ENCODE measurements at regions not wholly inside any gene's neighbourhood (a gene's known extent, or its start where the extent isn't known, plus 50 kb on each side); places are given as distances from the start of the nearest gene placed in this dataset.
"Not testable (repeated sequence)": the region's sequence is repeated elsewhere in the genome, so short reads cannot be mapped to it uniquely, and the experiment has no call there.

GRCh38 chr2:198604599-198604998 is 800.2 kb downstream of the PLCL1 start:
- no peak for DNase-seq

GRCh38 chr2:198602986-198603385 is 798.6 kb downstream of the PLCL1 start:
- DNase-seq = not testable (repeated sequence)

- no peak for DNase-seq
Measured at GRCh38 chr2:198597648-198598047, 793.3 kb downstream of the PLCL1 start.

GRCh38 chr2:198596985-198597384 is 792.6 kb downstream of the PLCL1 start:
- no peak for DNase-seq

GRCh38 chr2:198595721-198596120 is 791.3 kb downstream of the PLCL1 start:
- no peak for DNase-seq

- no peak for DNase-seq
Measured at GRCh38 chr2:198591586-198591985, 787.2 kb downstream of the PLCL1 start.

- no peak for DNase-seq
Measured at GRCh38 chr2:198587741-198588140, 783.3 kb downstream of the PLCL1 start.

GRCh38 chr2:198587240-198587639 is 782.8 kb downstream of the PLCL1 start:
- no peak for DNase-seq

- no peak for DNase-seq
Measured at GRCh38 chr2:198571393-198571792, 767.0 kb downstream of the PLCL1 start.

- DNase-seq = no peak
Measured at GRCh38 chr2:198558176-198558575, 753.8 kb downstream of the PLCL1 start.

- DNase-seq = no peak
Measured at GRCh38 chr2:198546122-198546521, 741.7 kb downstream of the PLCL1 start.

GRCh38 chr2:198545411-198545810 is 741.0 kb downstream of the PLCL1 start:
- no peak for DNase-seq

GRCh38 chr2:198544461-198544860 is 740.1 kb downstream of the PLCL1 start:
- DNase-seq = no peak

GRCh38 chr2:198534756-198535155 is 730.4 kb downstream of the PLCL1 start:
- no peak for DNase-seq

- DNase-seq = no peak
Measured at GRCh38 chr2:198525211-198525969, 721.0 kb downstream of the PLCL1 start.

- DNase-seq = no peak
Measured at GRCh38 chr2:198523710-198524109, 719.3 kb downstream of the PLCL1 start.

- no peak for DNase-seq
Measured at GRCh38 chr2:198518935-198519334, 714.5 kb downstream of the PLCL1 start.

GRCh38 chr2:198517976-198518375 is 713.6 kb downstream of the PLCL1 start:
- DNase-seq = no peak

- not testable (repeated sequence) for DNase-seq
Measured at GRCh38 chr2:198508610-198509009, 704.2 kb downstream of the PLCL1 start.

- no peak for DNase-seq
Measured at GRCh38 chr2:198499539-198499938, 695.1 kb downstream of the PLCL1 start.

GRCh38 chr2:198498516-198498915 is 694.1 kb downstream of the PLCL1 start:
- no peak for DNase-seq

- no peak for DNase-seq
Measured at GRCh38 chr2:198498048-198498447, 693.7 kb downstream of the PLCL1 start.

GRCh38 chr2:198494931-198495330 is 690.5 kb downstream of the PLCL1 start:
- no peak for DNase-seq

GRCh38 chr2:198490748-198491147 is 686.4 kb downstream of the PLCL1 start:
- DNase-seq = no peak

- DNase-seq = no peak
Measured at GRCh38 chr2:198488964-198489363, 684.6 kb downstream of the PLCL1 start.

Measured in activated CD4-positive, alpha-beta T cell treated with anti-CD3 and anti-CD28 coated beads, Interleukin-2, Interleukin-6, amounts not matched to agents 100 ng/mL and 50 ng/mL, durations not matched to agents 16 hours and 8 hours (primary cell).